Gastroesophageal sphincter (tissue), 3 donors: ENCODE measurements at regions not wholly inside any gene's neighbourhood (a gene's known extent, or its start where the extent isn't known, plus 50 kb on each side); places are given as distances from the start of the nearest gene placed in this dataset.

Source experiments
- EP300 ChIP-seq: sonication (generic); formaldehyde crosslinking; IDR thresholded peaks from one replicate; pipeline ENCODE4 v1.6.1; 2017; ENCODE audit warnings: antibody characterized with exemption, mild to moderate bottlenecking
- POLR2A ChIP-seq, 2 donors: fragments of 450-650 bp; IDR thresholded peaks; one replicate each; pipeline ENCODE4 v1.6.1; 2017; ENCODE audit warnings: antibody characterized with exemption in 2 of 2, mild to moderate bottlenecking in 2 of 2, moderate library complexity in 1 of 2
- POLR2AphosphoS5 ChIP-seq: sonication (generic); formaldehyde crosslinking; IDR thresholded peaks from one replicate; pipeline ENCODE4 v1.6.1; 2017; ENCODE audit warnings: antibody characterized with exemption
- TF ChIP-seq, protein P1 (sequence below), 4 experiments: fragments of 200-600 bp in 2 of 4; fragments of 450-650 bp in 2 of 4; sonication (generic) in 1 of 4; IDR thresholded peaks; one replicate each; pipeline ENCODE4 v1.5.1; 2017 to 2019; ENCODE audit warnings: antibody characterized with exemption in 4 of 4, mild to moderate bottlenecking in 2 of 4, moderate library complexity in 2 of 4

DNA sequence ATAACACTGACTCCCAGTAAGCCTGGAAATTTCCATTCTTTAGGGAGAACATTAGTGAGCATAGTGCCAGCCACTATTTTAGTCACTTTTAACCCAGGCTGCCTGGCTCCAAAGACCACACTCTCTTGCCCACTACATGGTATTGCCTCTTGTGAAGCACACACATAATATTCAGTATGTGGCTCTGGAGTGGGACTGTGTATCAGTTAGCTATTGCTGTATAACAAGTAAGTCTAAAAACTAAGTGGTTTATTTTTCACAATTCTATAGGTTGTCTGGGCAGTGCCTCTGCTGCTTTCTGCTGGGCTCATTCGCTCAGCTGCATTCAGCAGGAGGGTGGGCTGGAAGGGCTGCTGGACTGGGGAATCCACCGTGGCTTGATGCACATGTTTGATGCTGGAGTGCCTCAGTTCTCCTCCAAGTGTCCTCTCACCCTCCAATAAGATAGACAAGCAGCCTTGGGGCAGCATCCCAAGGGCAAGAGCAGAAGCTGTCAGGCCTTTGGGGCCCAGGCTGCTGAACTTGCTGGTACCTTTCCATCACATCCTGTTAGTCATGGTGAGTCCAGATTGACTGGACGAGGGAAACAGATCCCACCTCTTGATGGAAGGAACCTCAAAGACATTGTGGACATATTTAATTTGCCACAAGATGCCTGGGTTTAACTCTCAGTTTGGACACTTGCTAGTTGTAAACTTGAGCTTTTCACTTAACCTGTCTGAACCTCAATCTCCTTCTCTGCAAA, 66.6 kb upstream of the TLE3 start:
- TF ChIP-seq, protein P1, sequence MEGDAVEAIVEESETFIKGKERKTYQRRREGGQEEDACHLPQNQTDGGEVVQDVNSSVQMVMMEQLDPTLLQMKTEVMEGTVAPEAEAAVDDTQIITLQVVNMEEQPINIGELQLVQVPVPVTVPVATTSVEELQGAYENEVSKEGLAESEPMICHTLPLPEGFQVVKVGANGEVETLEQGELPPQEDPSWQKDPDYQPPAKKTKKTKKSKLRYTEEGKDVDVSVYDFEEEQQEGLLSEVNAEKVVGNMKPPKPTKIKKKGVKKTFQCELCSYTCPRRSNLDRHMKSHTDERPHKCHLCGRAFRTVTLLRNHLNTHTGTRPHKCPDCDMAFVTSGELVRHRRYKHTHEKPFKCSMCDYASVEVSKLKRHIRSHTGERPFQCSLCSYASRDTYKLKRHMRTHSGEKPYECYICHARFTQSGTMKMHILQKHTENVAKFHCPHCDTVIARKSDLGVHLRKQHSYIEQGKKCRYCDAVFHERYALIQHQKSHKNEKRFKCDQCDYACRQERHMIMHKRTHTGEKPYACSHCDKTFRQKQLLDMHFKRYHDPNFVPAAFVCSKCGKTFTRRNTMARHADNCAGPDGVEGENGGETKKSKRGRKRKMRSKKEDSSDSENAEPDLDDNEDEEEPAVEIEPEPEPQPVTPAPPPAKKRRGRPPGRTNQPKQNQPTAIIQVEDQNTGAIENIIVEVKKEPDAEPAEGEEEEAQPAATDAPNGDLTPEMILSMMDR (IDR thresholded peaks at IDR 0.05): no peak
- TF ChIP-seq POLR2A (IDR thresholded peaks at IDR 0.05) (no peak), POLR2AphosphoS5 (no peak), EP300 (no peak)
